GM18858 (cell line): ENCODE measurements at regions not wholly inside any gene's neighbourhood (a gene's known extent, or its start where the extent isn't known, plus 50 kb on each side); places are given as distances from the start of the nearest gene placed in this dataset.
A peak's percentile ranks its signal among the peaks of the same experiment; 100 is the strongest.
"Not testable (repeated sequence)": the region's sequence is repeated elsewhere in the genome, so short reads cannot be mapped to it uniquely, and the experiment has no call there.

Experiments
- ATAC-seq: cut with Tn5 transposase; IDR thresholded peaks from one replicate; pipeline ENCODE4 v1.9.1; 2021; ENCODE audit not compliant: unreplicated experiment

GRCh38 chr4:179066254-179066653 is 1624.0 kb upstream of the AGA start:
- ATAC-seq: not testable (repeated sequence)

- no peak for ATAC-seq
Observed at GRCh38 chr4:179071131-179071530, 1628.9 kb upstream of the AGA start.

- ATAC-seq: no peak
Observed at GRCh38 chr4:179076865-179077264, 1634.6 kb upstream of the AGA start.

GRCh38 chr4:179095585-179096221 is 1653.5 kb upstream of the AGA start:
- ATAC-seq: no peak

GRCh38 chr4:179097741-179098140 is 1655.5 kb upstream of the AGA start:
- no peak for ATAC-seq

- no peak for ATAC-seq
Observed at GRCh38 chr4:179110356-179110755, 1668.1 kb upstream of the AGA start.

GRCh38 chr4:179110816-179111215 is 1668.6 kb upstream of the AGA start:
- ATAC-seq: no peak

- no peak for ATAC-seq
Observed at GRCh38 chr4:179112441-179113170, 1670.4 kb upstream of the AGA start.

GRCh38 chr4:179114615-179115014 is 1672.4 kb upstream of the AGA start:
- no peak for ATAC-seq

- ATAC-seq: no peak
Observed at GRCh38 chr4:179116011-179116410, 1673.8 kb upstream of the AGA start.

GRCh38 chr4:179116581-179116980 is 1674.3 kb upstream of the AGA start:
- no peak for ATAC-seq

- ATAC-seq: no peak
Observed at GRCh38 chr4:179123084-179123483, 1680.8 kb upstream of the AGA start.

- ATAC-seq: no peak
Observed at GRCh38 chr4:179124419-179124818, 1682.2 kb upstream of the AGA start.

GRCh38 chr4:179124957-179125356 is 1682.7 kb upstream of the AGA start:
- ATAC-seq: no peak

GRCh38 chr4:179125870-179126269 is 1683.6 kb upstream of the AGA start:
- ATAC-seq: no peak

- no peak for ATAC-seq
Observed at GRCh38 chr4:179128299-179128698, 1686.1 kb upstream of the AGA start.

GRCh38 chr4:179130122-179130714 is 1688.0 kb upstream of the AGA start:
- ATAC-seq: peak; percentile 51

GRCh38 chr4:179145746-179146525 is 1703.7 kb upstream of the AGA start:
- no peak for ATAC-seq

GRCh38 chr4:179151770-179152169 is 1709.5 kb upstream of the AGA start:
- ATAC-seq: no peak

GRCh38 chr4:179163147-179163546 is 1720.9 kb upstream of the AGA start:
- ATAC-seq: no peak

- no peak for ATAC-seq
Observed at GRCh38 chr4:179164267-179164999, 1722.2 kb upstream of the AGA start.
